HCT116 (cell line): ENCODE measurements at regions not wholly inside any gene's neighbourhood (a gene's known extent, or its start where the extent isn't known, plus 50 kb on each side); places are given as distances from the start of the nearest gene placed in this dataset.

Experiments used
- ATAC-seq: fragments of 200-7000 bp; cut with Tn5 transposase; 2 replicates; pipeline ENCODE4 v1.9.1; 2020; ENCODE audit warnings: mild to moderate bottlenecking, moderate library complexity
- BruUV-seq: library from RNA; stranded (reverse); fragments of 400-500 nt; replicated peaks from 2 replicates; lab custom pipeline; 2021; lab: Mats Ljungman, UMichigan
- CTCF ChIA-PET: fragments of 300-600 bp; sonication (Branson Sonifier 250); formaldehyde crosslinking; loops from one replicate; lab custom pipeline; 2021; ENCODE audit warnings: antibody characterized with exemption; lab: Charles Lee
- POLR2A ChIA-PET: fragments of 300-600, 350-600 bp; sonication (Branson Sonifier 250); formaldehyde crosslinking; loops from one replicate; lab custom pipeline; 2021; ENCODE audit warnings: antibody characterized with exemption; lab: Charles Lee
- RAD21 ChIA-PET, 2 experiments: fragments of 300-600 bp; sonication (Branson Sonifier 250); formaldehyde crosslinking; loops; one replicate each; lab custom pipeline; 2023; ENCODE audit warnings: low total read pairs in 2 of 2; ENCODE audit not compliant: uncharacterized antibody in 2 of 2, unreplicated experiment in 2 of 2, low non-redundant PET in 1 of 2; lab: Charles Lee
- DNase-seq: peaks from one replicate; pipeline ENCODE4 v3.0.0-alpha.2; 2010; ENCODE audit warnings: low read depth, low spot score
- H2AFZ ChIP-seq: fragments of 200-600 bp; shearing (Covaris generic), sonication (generic); 2 replicates; pipeline ENCODE4 v1.6.1; 2017; ENCODE audit warnings: low read depth, mixed run types, mixed read lengths, antibody characterized with exemption, low read length; ENCODE audit not compliant: poor library complexity, severe bottlenecking
- H3K27ac ChIP-seq: 2 replicates; pipeline ENCODE4 v1.5.1; 2012; ENCODE audit warnings: low read depth, low read length
- H3K27me3 ChIP-seq: fragments of 200-600 bp; sonication (generic); 2 replicates; pipeline ENCODE4 v1.6.1; 2016; ENCODE audit warnings: mixed run types, low read length, mixed read lengths; ENCODE audit not compliant: insufficient read depth
- H3K36me3 ChIP-seq, 2 experiments: fragments of 200-500 bp in 1 of 2; fragments of 200-600 bp in 1 of 2; sonication (Bioruptor generic) in 1 of 2; sonication (generic) in 1 of 2; 2 replicates each; pipeline versions ENCODE4 v1.5.1 to v1.6.1; 2014 to 2016; ENCODE audit warnings: low read length in 2 of 2, inconsistent platforms in 1 of 2, mixed read lengths in 1 of 2, mixed run types in 1 of 2; ENCODE audit not compliant: insufficient read depth in 2 of 2, control insufficient read depth in 1 of 2
- H3K4me1 ChIP-seq, 2 experiments: fragments of 200-600 bp in 1 of 2; sonication (generic) in 1 of 2; 2 replicates each; pipeline versions ENCODE4 v1.5.1 to v1.6.1; 2012 to 2017; ENCODE audit warnings: low read length in 2 of 2, inconsistent platforms in 1 of 2, mild to moderate bottlenecking in 1 of 2, mixed read lengths in 1 of 2, mixed run types in 1 of 2, moderate library complexity in 1 of 2; ENCODE audit not compliant: insufficient read depth in 2 of 2, control insufficient read depth in 1 of 2
- H3K4me2 ChIP-seq: fragments of 200-600 bp; sonication (generic); 2 replicates; pipeline ENCODE4 v1.6.1; 2017; ENCODE audit warnings: mixed run types, low read length, mixed read lengths
- H3K4me3 ChIP-seq, 2 experiments: fragments of 200-600 bp in 1 of 2; sonication (generic) in 1 of 2; replicated peaks in 1 of 2; 2 replicates each; pipeline ENCODE4 v1.5.1; 2011 to 2016; ENCODE audit warnings: low read length in 2 of 2, control low read depth in 1 of 2, low read depth in 1 of 2, mild to moderate bottlenecking in 1 of 2, mixed read lengths in 1 of 2, mixed run types in 1 of 2
- H3K79me2 ChIP-seq: fragments of 200-600 bp; sonication (generic); 2 replicates; pipeline ENCODE4 v1.6.1; 2017; ENCODE audit warnings: mild to moderate bottlenecking, mixed run types, low read length, moderate library complexity, mixed read lengths; ENCODE audit not compliant: insufficient read depth
- H3K9ac ChIP-seq: fragments of 200-600 bp; sonication (generic); 2 replicates; pipeline ENCODE4 v1.6.1; 2016; ENCODE audit warnings: low read length, mixed read lengths
- H3K9me2 ChIP-seq: fragments of 200-600 bp; sonication (generic), shearing (Covaris generic); 2 replicates; pipeline ENCODE4 v1.6.1; 2017; ENCODE audit warnings: mixed run types, mild to moderate bottlenecking, moderate library complexity; ENCODE audit not compliant: insufficient read depth
- H3K9me3 ChIP-seq, 2 experiments: fragments of 200-500 bp in 1 of 2; fragments of 200-600 bp in 1 of 2; sonication (Bioruptor generic) in 1 of 2; sonication (generic) in 1 of 2; 2 replicates each; pipeline ENCODE4 v1.6.1; 2014 to 2017; ENCODE audit warnings: low read length in 2 of 2, mixed read lengths in 2 of 2, inconsistent platforms in 1 of 2, low read depth in 1 of 2, mild to moderate bottlenecking in 1 of 2, mixed run types in 1 of 2, moderate library complexity in 1 of 2; ENCODE audit not compliant: control insufficient read depth in 1 of 2, insufficient read depth in 1 of 2
- H4K20me1 ChIP-seq: fragments of 200-600 bp; sonication (generic), shearing (Covaris generic); 2 replicates; pipeline ENCODE4 v1.6.1; 2017; ENCODE audit warnings: mixed run types, mild to moderate bottlenecking, moderate library complexity; ENCODE audit not compliant: insufficient read depth
- CEBPB ChIP-seq: IDR thresholded peaks from 2 replicates; pipeline ENCODE4 v1.6.1; 2012; ENCODE audit warnings: low read depth
- EGR1 ChIP-seq: IDR thresholded peaks from 2 replicates; pipeline ENCODE4 v1.6.1; 2012; ENCODE audit warnings: low read depth
- ELF1 ChIP-seq: IDR thresholded peaks from 2 replicates; pipeline ENCODE4 v1.6.1; 2012; ENCODE audit warnings: low read depth, borderline replicate concordance
- EZH2 ChIP-seq: fragments of 200-600 bp; sonication (generic); IDR thresholded peaks from 2 replicates; pipeline ENCODE4 v1.6.1; 2017; ENCODE audit warnings: antibody characterized with exemption, mixed run types
- ZFX ChIP-seq: fragments of 450-650 bp; IDR thresholded peaks from 2 replicates; pipeline ENCODE4 v1.6.1; 2017
- ZNF274 ChIP-seq: fragments of 200-500 bp; sonication (Bioruptor generic); IDR thresholded peaks from 2 replicates; pipeline ENCODE4 v1.6.1; 2014; ENCODE audit warnings: mild to moderate bottlenecking, low read depth, low read length, inconsistent platforms
- intact Hi-C: fragments of 100-400 bp; cut with micrococcal nuclease; formaldehyde crosslinking; loops from 2 replicates; pipeline ENCODE4 v1.10.0; 2022
- TF ChIP-seq, protein P1 (sequence below): IDR thresholded peaks from 2 replicates; pipeline ENCODE4 v1.6.1; 2012

DNA sequence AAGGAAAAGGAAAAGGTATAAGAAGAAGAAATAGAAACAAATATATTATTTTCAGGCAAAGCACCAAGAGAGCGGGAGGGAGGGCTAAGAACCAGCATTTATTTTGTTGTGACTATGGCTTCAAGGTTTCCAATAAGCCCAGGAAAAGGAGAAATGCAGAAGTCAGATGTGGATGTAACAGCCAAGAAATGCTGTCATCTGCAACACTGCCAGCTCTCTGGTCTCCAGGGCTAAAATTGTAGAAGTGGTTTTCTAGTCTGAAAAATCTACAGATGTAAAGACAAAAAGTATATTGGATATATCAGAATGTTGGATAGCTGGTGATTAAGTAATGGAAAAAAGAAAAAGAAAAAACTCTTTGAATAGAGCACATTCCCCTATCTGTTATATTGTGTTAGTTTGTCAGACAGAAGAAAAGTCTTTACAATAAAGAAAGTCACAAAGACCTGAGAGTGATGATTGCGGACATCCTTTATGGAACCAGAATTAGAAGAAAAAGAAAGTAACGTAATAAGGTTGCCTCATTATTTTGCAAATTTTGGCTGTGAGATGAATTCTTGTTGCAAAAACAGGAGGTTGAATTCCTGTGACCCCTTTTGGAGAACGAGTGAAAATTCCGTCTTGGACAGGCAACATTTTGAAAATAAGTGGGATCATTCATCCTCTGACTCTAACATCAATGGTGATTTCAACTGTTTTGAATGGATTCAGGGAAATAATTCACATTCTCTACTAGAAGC lies 938.1 kb downstream of the TTLL7 start:
- Histone ChIP-seq H3K36me3 (no peaks in the 10 kb centered on the region), H3K4me3 (no peak overlapping the region), H3K9me2 (no peaks in the 10 kb centered on the region), H3K79me2 (no peaks in the 10 kb centered on the region), H3K4me1 (no peaks in the 10 kb centered on the region)
- intact Hi-C loops = no loop called here
- RAD21 ChIA-PET = no interaction called here
- BruUV-seq = no TSS peak
- TF ChIP-seq ELF1 (no peak), ZFX (no peak)
- TF ChIP-seq, all 23 proteins: peak for 0
- ATAC-seq = no peak
- ChIA-PET CTCF (no interaction called here), POLR2A (no interaction called here)
- H4K20me1 ChIP-seq = no peaks in the 10 kb centered on the region
- H3K27ac ChIP-seq = no peak overlapping the region
- DNase-seq = no peak
- H3K4me2 ChIP-seq = no peak overlapping the region
- no peaks in the 10 kb centered on the region for H3K27me3 ChIP-seq
- H2AFZ ChIP-seq = no peak overlapping the region
- no peak overlapping the region for H3K9ac ChIP-seq
- H3K9me3 ChIP-seq = 0 out of 4 replicates have a peak, but pooled peaks cover 0 to 3% of the 10 kb centered on the region in 2 experiments

DNA sequence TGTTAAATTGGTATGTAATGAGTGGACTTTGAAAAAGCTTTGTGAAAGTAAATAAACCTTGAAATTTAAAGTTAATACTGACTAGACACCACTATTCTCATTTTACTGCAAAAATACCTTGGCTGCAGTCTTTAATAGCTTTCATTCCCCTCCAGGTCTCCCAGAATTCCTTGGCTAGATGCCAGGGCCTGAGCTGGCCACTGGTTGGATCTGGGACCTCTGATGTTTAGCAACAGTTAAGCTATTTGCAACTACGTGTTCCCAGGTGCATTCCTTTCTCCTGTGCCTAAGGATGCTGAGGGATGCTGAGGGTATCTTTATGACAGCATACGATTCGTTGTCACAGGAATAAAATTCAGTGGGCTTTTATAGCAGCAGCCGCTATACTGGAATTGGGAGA lies 938.7 kb downstream of the TTLL7 start:
- Histone ChIP-seq H3K27me3 (no peaks in the 10 kb centered on the region), H4K20me1 (no peaks in the 10 kb centered on the region), H3K9me2 (no peaks in the 10 kb centered on the region), H3K4me1 (no peaks in the 10 kb centered on the region; a peak in 1 of 4 replicates), H3K9ac (no peak overlapping the region), H3K4me2 (no peak overlapping the region), H3K4me3 (no peak overlapping the region), H3K79me2 (no peaks in the 10 kb centered on the region), H3K9me3 (0 out of 4 replicates have a peak, but pooled peaks cover 0 to 3% of the 10 kb centered on the region in 2 experiments), H3K36me3 (no peaks in the 10 kb centered on the region), H3K27ac (no peak overlapping the region), H2AFZ (no peak overlapping the region)
- ChIA-PET CTCF (no interaction called here), RAD21 (no interaction called here), POLR2A (no interaction called here)
- ATAC-seq (no peak), DNase-seq (no peak)
- intact Hi-C loops = no loop called here
- no peak for TF ChIP-seq EGR1
- TF ChIP-seq, protein P1, sequence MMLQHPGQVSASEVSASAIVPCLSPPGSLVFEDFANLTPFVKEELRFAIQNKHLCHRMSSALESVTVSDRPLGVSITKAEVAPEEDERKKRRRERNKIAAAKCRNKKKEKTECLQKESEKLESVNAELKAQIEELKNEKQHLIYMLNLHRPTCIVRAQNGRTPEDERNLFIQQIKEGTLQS = no peak
- TF ChIP-seq ELF1 = no peak
- no peak for TF ChIP-seq EZH2
- TF ChIP-seq CEBPB = no peak
- TF ChIP-seq ZNF274 = no peak
- no TSS peak for BruUV-seq
